ENCODE measurements at regions not wholly inside any gene's neighbourhood (a gene's known extent, or its start where the extent isn't known, plus 50 kb on each side); places are given as distances from the start of the nearest gene placed in this dataset.
"Not testable (repeated sequence)": the region's sequence is repeated elsewhere in the genome, so short reads cannot be mapped to it uniquely, and the experiment has no call there.

- DNase-seq (ENCODE audit: low spot score) = no peak
Measured at GRCh38 chr5:25568989-25569625, 924.3 kb upstream of the CDH10 start.

- DNase-seq (ENCODE audit: low spot score) = no peak
Measured at GRCh38 chr5:25568294-25568693, 923.5 kb upstream of the CDH10 start.

GRCh38 chr5:25567881-25568280 is 923.1 kb upstream of the CDH10 start:
- no peak for DNase-seq (ENCODE audit: low spot score)

- no peak for DNase-seq (ENCODE audit: low spot score)
Measured at GRCh38 chr5:25562656-25563055, 917.9 kb upstream of the CDH10 start.

GRCh38 chr5:25554077-25554476 is 909.3 kb upstream of the CDH10 start:
- no peak for DNase-seq (ENCODE audit: low spot score)

- DNase-seq (ENCODE audit: low spot score) = no peak
Measured at GRCh38 chr5:25552871-25553481, 908.2 kb upstream of the CDH10 start.

GRCh38 chr5:25550793-25551192 is 906.0 kb upstream of the CDH10 start:
- no peak for DNase-seq (ENCODE audit: low spot score)

- peak; percentile 40 for DNase-seq (ENCODE audit: low spot score)
Measured at GRCh38 chr5:25544652-25545249, 900.0 kb upstream of the CDH10 start.

- no peak for DNase-seq (ENCODE audit: low spot score)
Measured at GRCh38 chr5:25540628-25541027, 895.9 kb upstream of the CDH10 start.

GRCh38 chr5:25539536-25539935 is 894.8 kb upstream of the CDH10 start:
- no peak for DNase-seq (ENCODE audit: low spot score)

- not testable (repeated sequence) for DNase-seq (ENCODE audit: low spot score)
Measured at GRCh38 chr5:25536461-25536860, 891.7 kb upstream of the CDH10 start.

GRCh38 chr5:25516141-25516540 is 871.4 kb upstream of the CDH10 start:
- no peak for DNase-seq (ENCODE audit: low spot score)

- DNase-seq (ENCODE audit: low spot score) = no peak
Measured at GRCh38 chr5:25515525-25515924, 870.7 kb upstream of the CDH10 start.

GRCh38 chr5:25510692-25511091 is 865.9 kb upstream of the CDH10 start:
- not testable (repeated sequence) for DNase-seq (ENCODE audit: low spot score)

- DNase-seq (ENCODE audit: low spot score) = not testable (repeated sequence)
Measured at GRCh38 chr5:25508011-25508410, 863.2 kb upstream of the CDH10 start.

GRCh38 chr5:25500635-25501034 is 855.9 kb upstream of the CDH10 start:
- no peak for DNase-seq (ENCODE audit: low spot score)

- peak; percentile 17 for DNase-seq (ENCODE audit: low spot score)
Measured at GRCh38 chr5:25489834-25490538, 845.2 kb upstream of the CDH10 start.

GRCh38 chr5:25488119-25488518 is 843.3 kb upstream of the CDH10 start:
- no peak for DNase-seq (ENCODE audit: low spot score)

- no peak for DNase-seq (ENCODE audit: low spot score)
Measured at GRCh38 chr5:25484391-25484790, 839.6 kb upstream of the CDH10 start.

- DNase-seq (ENCODE audit: low spot score) = no peak
Measured at GRCh38 chr5:25481463-25481862, 836.7 kb upstream of the CDH10 start.

- no peak for DNase-seq (ENCODE audit: low spot score)
Measured at GRCh38 chr5:25459082-25459481, 814.3 kb upstream of the CDH10 start.

- peak; percentile 4 for DNase-seq (ENCODE audit: low spot score)
Measured at GRCh38 chr5:25458628-25459027, 813.9 kb upstream of the CDH10 start.

GRCh38 chr5:25453500-25453899 is 808.7 kb upstream of the CDH10 start:
- DNase-seq (ENCODE audit: low spot score) = no peak
